ENCODE measurements at regions not wholly inside any gene's neighbourhood (a gene's known extent, or its start where the extent isn't known, plus 50 kb on each side); places are given as distances from the start of the nearest gene placed in this dataset.

DNA sequence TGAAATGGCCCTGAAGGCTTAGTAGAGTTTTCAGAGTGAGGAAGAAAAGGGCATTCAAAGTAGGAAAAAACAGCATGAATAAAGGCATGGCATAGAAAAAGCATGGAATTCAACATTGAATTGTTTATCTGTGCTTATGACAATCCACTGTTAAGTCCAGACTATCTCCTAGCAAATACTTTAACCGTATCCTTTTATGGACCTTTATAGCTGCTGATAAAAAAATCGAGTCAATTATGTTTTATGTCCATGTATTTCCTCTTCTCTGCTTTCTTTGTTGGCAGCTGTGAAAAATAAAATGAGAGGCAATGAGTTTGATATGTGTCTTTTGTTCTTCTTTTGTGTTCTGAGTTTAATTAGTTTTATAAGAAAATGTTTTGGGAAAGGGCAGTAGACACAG is 70.4 kb downstream of the TDRD15 start:
- Histone ChIP-seq H3K27me3 (ENCODE audit: low read length) (no peaks in the 10 kb centered on the region), H3K79me2 (ENCODE audit: insufficient read depth, low read length) (no peaks in the 10 kb centered on the region), H3K9me2 (replicated peaks; ENCODE audit: insufficient read depth, low read length) (no peaks in the 10 kb centered on the region), H3K4me2 (ENCODE audit: low read depth, low read length, poor library complexity, severe bottlenecking) (no peak overlapping the region), H3K36me3 (ENCODE audit: low read length) (no peaks in the 10 kb centered on the region), H3K9me3 (ENCODE audit: insufficient read depth, low read length) (no peaks in the 10 kb centered on the region), H3K27ac (ENCODE audit: low read depth, low read length) (no peak overlapping the region), H2AFZ (ENCODE audit: low read depth, low read length, severe bottlenecking) (no peak overlapping the region), H3K9ac (ENCODE audit: low read length) (no peak overlapping the region), H3K4me3 (ENCODE audit: insufficient read depth, low read length, poor library complexity, severe bottlenecking) (no peak overlapping the region), H4K20me1 (ENCODE audit: low read depth, low read length) (no peaks in the 10 kb centered on the region), H3F3A (ENCODE audit: insufficient read depth) (no peaks in the 10 kb centered on the region)
- TF ChIP-seq EZH2phosphoT487 (conservative IDR thresholded peaks at IDR 0.05; ENCODE audit: low read length), result no peak
- TF ChIP-seq, protein P1, sequence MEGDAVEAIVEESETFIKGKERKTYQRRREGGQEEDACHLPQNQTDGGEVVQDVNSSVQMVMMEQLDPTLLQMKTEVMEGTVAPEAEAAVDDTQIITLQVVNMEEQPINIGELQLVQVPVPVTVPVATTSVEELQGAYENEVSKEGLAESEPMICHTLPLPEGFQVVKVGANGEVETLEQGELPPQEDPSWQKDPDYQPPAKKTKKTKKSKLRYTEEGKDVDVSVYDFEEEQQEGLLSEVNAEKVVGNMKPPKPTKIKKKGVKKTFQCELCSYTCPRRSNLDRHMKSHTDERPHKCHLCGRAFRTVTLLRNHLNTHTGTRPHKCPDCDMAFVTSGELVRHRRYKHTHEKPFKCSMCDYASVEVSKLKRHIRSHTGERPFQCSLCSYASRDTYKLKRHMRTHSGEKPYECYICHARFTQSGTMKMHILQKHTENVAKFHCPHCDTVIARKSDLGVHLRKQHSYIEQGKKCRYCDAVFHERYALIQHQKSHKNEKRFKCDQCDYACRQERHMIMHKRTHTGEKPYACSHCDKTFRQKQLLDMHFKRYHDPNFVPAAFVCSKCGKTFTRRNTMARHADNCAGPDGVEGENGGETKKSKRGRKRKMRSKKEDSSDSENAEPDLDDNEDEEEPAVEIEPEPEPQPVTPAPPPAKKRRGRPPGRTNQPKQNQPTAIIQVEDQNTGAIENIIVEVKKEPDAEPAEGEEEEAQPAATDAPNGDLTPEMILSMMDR (IDR thresholded peaks at IDR 0.05; ENCODE audit: insufficient read depth, low read length, poor library complexity, severe bottlenecking), result no peak

DNA sequence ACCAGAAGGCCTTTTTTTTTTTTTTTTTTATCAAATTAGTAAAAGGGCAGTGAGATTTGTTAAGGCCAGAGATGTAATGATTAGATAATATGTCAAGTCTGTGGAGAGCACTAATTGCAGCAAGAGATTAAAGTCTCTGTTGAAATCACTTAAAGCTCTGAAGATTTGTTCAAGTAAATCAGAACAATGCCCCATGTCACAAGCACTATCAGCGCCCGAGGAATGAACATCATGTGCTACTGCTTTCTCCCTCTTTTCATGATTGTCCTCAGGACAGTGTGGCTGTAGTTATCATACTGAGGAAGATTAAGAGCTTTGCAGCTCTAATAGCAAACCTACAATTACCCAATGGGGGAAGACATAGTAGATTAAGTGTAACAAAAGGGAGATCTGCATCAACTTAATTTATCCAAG is 71.1 kb downstream of the TDRD15 start:
- no peak for TF ChIP-seq EZH2phosphoT487 (conservative IDR thresholded peaks at IDR 0.05; ENCODE audit: low read length)
- TF ChIP-seq, protein P1 (IDR thresholded peaks at IDR 0.05; ENCODE audit: insufficient read depth, low read length, poor library complexity, severe bottlenecking), result no peak

DNA sequence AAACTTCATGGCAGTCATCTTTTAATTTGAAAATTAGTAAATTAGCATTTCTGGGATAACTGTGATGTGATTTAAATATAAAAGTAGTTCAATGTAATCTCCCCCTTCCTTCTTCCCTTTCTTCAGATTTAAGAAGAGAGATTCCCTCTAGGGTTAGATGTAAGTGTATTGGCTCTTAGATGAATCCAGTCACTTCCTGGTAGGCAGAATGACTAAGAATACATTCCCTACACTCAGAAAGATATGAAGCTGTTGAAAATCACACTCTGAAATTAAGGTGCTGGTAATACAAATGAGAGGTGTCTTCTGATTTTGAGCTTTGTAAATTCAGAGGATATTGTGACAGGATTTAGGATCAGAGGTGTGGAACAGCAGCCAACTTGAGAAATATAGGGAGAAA is 71.6 kb downstream of the TDRD15 start:
- H3K9me3 ChIP-seq (ENCODE audit: insufficient read depth, low read length), result no peaks in the 10 kb centered on the region
- H3K9ac ChIP-seq (ENCODE audit: low read length), result no peak overlapping the region
- H3K79me2 ChIP-seq (ENCODE audit: insufficient read depth, low read length), result no peaks in the 10 kb centered on the region
- no peak overlapping the region for H3K4me2 ChIP-seq (ENCODE audit: low read depth, low read length, poor library complexity, severe bottlenecking)
- no peaks in the 10 kb centered on the region for H3F3A ChIP-seq (ENCODE audit: insufficient read depth)
- TF ChIP-seq, protein P1 (IDR thresholded peaks at IDR 0.05; ENCODE audit: insufficient read depth, low read length, poor library complexity, severe bottlenecking), result no peak
- TF ChIP-seq EZH2phosphoT487 (conservative IDR thresholded peaks at IDR 0.05; ENCODE audit: low read length), result no peak
- no peak overlapping the region for H3K4me3 ChIP-seq (ENCODE audit: insufficient read depth, low read length, poor library complexity, severe bottlenecking)
- H3K9me2 ChIP-seq (replicated peaks; ENCODE audit: insufficient read depth, low read length), result no peaks in the 10 kb centered on the region
- H3K27me3 ChIP-seq (ENCODE audit: low read length), result no peaks in the 10 kb centered on the region
- no peak overlapping the region for H3K27ac ChIP-seq (ENCODE audit: low read depth, low read length)
- no peaks in the 10 kb centered on the region for H3K36me3 ChIP-seq (ENCODE audit: low read length)
- H4K20me1 ChIP-seq (ENCODE audit: low read depth, low read length), result no peaks in the 10 kb centered on the region
- no peak overlapping the region for H2AFZ ChIP-seq (ENCODE audit: low read depth, low read length, severe bottlenecking)

More for the DNA sequence above, 71.1 kb downstream of the TDRD15 start:
- H3K4me3 ChIP-seq (ENCODE audit: insufficient read depth, low read length, poor library complexity, severe bottlenecking), result no peak overlapping the region
- H3K9me3 ChIP-seq (ENCODE audit: insufficient read depth, low read length), result no peaks in the 10 kb centered on the region
- no peaks in the 10 kb centered on the region for H3K27me3 ChIP-seq (ENCODE audit: low read length)
- H3K4me2 ChIP-seq (ENCODE audit: low read depth, low read length, poor library complexity, severe bottlenecking), result no peak overlapping the region
- no peaks in the 10 kb centered on the region for H3K79me2 ChIP-seq (ENCODE audit: insufficient read depth, low read length)
- H4K20me1 ChIP-seq (ENCODE audit: low read depth, low read length), result no peaks in the 10 kb centered on the region
- H3K9ac ChIP-seq (ENCODE audit: low read length), result no peak overlapping the region
- H2AFZ ChIP-seq (ENCODE audit: low read depth, low read length, severe bottlenecking), result no peak overlapping the region
- no peaks in the 10 kb centered on the region for H3K9me2 ChIP-seq (replicated peaks; ENCODE audit: insufficient read depth, low read length)
- no peak overlapping the region for H3K27ac ChIP-seq (ENCODE audit: low read depth, low read length)
- no peaks in the 10 kb centered on the region for H3F3A ChIP-seq (ENCODE audit: insufficient read depth)
- no peaks in the 10 kb centered on the region for H3K36me3 ChIP-seq (ENCODE audit: low read length)
